GM12878 (cell line): ENCODE measurements at regions not wholly inside any gene's neighbourhood (a gene's known extent, or its start where the extent isn't known, plus 50 kb on each side); places are given as distances from the start of the nearest gene placed in this dataset.

Source experiments
- ATAC-seq: fragments of 200-7000 bp; cut with Tn5 transposase; 3 replicates; pipeline ENCODE4 v1.9.1; 2020; ENCODE audit warnings: mild to moderate bottlenecking, moderate library complexity
- BruUV-seq: library from RNA; stranded (reverse); fragments of 400-500 nt; replicated peaks from 2 replicates; lab custom pipeline; 2021; lab: Mats Ljungman, UMichigan
- CTCF ChIA-PET: fragments of 300-600 bp; sonication (Branson Sonifier 250); formaldehyde crosslinking; extraction: SDS; loops from one replicate; lab custom pipeline; 2021; ENCODE audit warnings: inconsistent platforms; lab: Yijun Ruan, JAX
- POLR2A ChIA-PET: fragments of 350-600 bp; formaldehyde crosslinking; extraction: SDS; loops from one replicate; lab custom pipeline; 2021; ENCODE audit warnings: inconsistent platforms; lab: Charles Lee
- RAD21 ChIA-PET: fragments of 300-600 bp; sonication (Branson Sonifier 250); formaldehyde crosslinking; loops from one replicate; lab custom pipeline; 2023; ENCODE audit warnings: antibody characterized with exemption; ENCODE audit not compliant: unreplicated experiment; lab: Charles Lee
- SMC1A ChIA-PET: fragments of 300-600 bp; sonication (Branson Sonifier 250); formaldehyde crosslinking; loops from one replicate; lab custom pipeline; 2023; ENCODE audit not compliant: unreplicated experiment, uncharacterized antibody; lab: Charles Lee
- DNase-seq: peaks from one replicate; pipeline ENCODE4 v3.0.0-alpha.2; 2011; ENCODE audit warnings: low read depth, low spot score
- FAIRE-seq: peaks from 3 replicates; lab custom pipeline; 2011; peaks lifted over from hg19 to GRCh38; lab: Jason Lieb, UNC
- H2AFZ ChIP-seq: 2 replicates; pipeline ENCODE4 v1.6.0; 2011; ENCODE audit warnings: low read depth, low read length, control low read depth; ENCODE audit not compliant: control insufficient read depth
- H3K27ac ChIP-seq: 2 replicates; pipeline ENCODE4 v1.5.1; 2011; ENCODE audit warnings: control low read depth; ENCODE audit not compliant: control insufficient read depth, insufficient read depth
- H3K27me3 ChIP-seq, 2 experiments: replicated peaks in 1 of 2; 2 replicates each; pipeline versions ENCODE4 v1.6.0 to v1.6.1; 2011; ENCODE audit warnings: low read length in 1 of 2; ENCODE audit not compliant: control insufficient read depth in 2 of 2, insufficient read depth in 2 of 2
- H3K36me3 ChIP-seq, 2 experiments: 2 replicates each; pipeline ENCODE4 v1.5.1; 2011; ENCODE audit warnings: low read length in 1 of 2; ENCODE audit not compliant: control insufficient read depth in 2 of 2, insufficient read depth in 2 of 2
- H3K4me1 ChIP-seq: 2 replicates; pipeline ENCODE4 v1.6.1; 2011; ENCODE audit warnings: mild to moderate bottlenecking, low read length, moderate library complexity, mixed read lengths; ENCODE audit not compliant: control insufficient read depth, insufficient read depth
- H3K4me2 ChIP-seq: 2 replicates; pipeline ENCODE4 v1.6.0; 2011; ENCODE audit warnings: control low read depth; ENCODE audit not compliant: control insufficient read depth, insufficient read depth
- H3K4me3 ChIP-seq: fragments of 200-600 bp; sonication (generic); 2 replicates; pipeline ENCODE4 v1.5.1; 2016
- H3K79me2 ChIP-seq: 2 replicates; pipeline ENCODE4 v1.6.0; 2011; ENCODE audit warnings: low read length; ENCODE audit not compliant: control insufficient read depth, insufficient read depth
- H3K9ac ChIP-seq: 2 replicates; pipeline ENCODE4 v1.8.0; 2011; ENCODE audit warnings: low read length, control low read depth, mixed read lengths; ENCODE audit not compliant: control insufficient read depth, insufficient read depth
- H3K9me3 ChIP-seq: replicated peaks from 3 replicates; pipeline ENCODE4 v1.5.1; 2011; ENCODE audit warnings: mild to moderate bottlenecking, low read length; ENCODE audit not compliant: control insufficient read depth, insufficient read depth
- H4K20me1 ChIP-seq: 2 replicates; pipeline ENCODE4 v1.6.0; 2011; ENCODE audit not compliant: control insufficient read depth, insufficient read depth
- BCL3 ChIP-seq: IDR thresholded peaks from 2 replicates; pipeline ENCODE4 v1.6.1; 2011; ENCODE audit warnings: borderline replicate concordance, low read depth, mild to moderate bottlenecking, moderate library complexity, low read length; ENCODE audit not compliant: insufficient read depth, poor library complexity, severe bottlenecking
- GATAD2B ChIP-seq: fragments of 450-650 bp; conservative IDR thresholded peaks from 2 replicates; pipeline ENCODE4 v1.6.1; 2017; ENCODE audit warnings: low read depth, mild to moderate bottlenecking, moderate library complexity
- HDAC6 ChIP-seq: fragments of 200-600 bp; sonication (generic); IDR thresholded peaks from one replicate; pipeline ENCODE4 v1.8.0; 2017; ENCODE audit warnings: antibody characterized with exemption; ENCODE audit not compliant: unreplicated experiment
- IRF4 ChIP-seq: IDR thresholded peaks from 2 replicates; pipeline ENCODE4 v1.6.1; 2011; ENCODE audit warnings: low read depth, low read length
- NFYB ChIP-seq: IDR thresholded peaks from 2 replicates; pipeline ENCODE4 v1.6.1; 2011; ENCODE audit warnings: low read depth, mild to moderate bottlenecking, low read length, improper control_type of control experiment, moderate library complexity; ENCODE audit not compliant: insufficient read depth
- NR2F1 ChIP-seq: fragments of 450-650 bp; conservative IDR thresholded peaks from 2 replicates; pipeline ENCODE4 v1.6.1; 2017; ENCODE audit warnings: mild to moderate bottlenecking
- SIN3A ChIP-seq: IDR thresholded peaks from 2 replicates; pipeline ENCODE4 v1.6.1; 2012; ENCODE audit warnings: low read depth, low read length, improper control_type of control experiment
- SMC3 ChIP-seq: IDR thresholded peaks from 2 replicates; pipeline ENCODE4 v1.6.1; 2011; ENCODE audit warnings: low read length, improper control_type of control experiment, borderline replicate concordance
- SP1 ChIP-seq: IDR thresholded peaks from one replicate; pipeline ENCODE4 v1.6.1; 2011; ENCODE audit warnings: low read depth, low read length
- WGBS: methylation state at CpG from one replicate; pipeline ENCODE4 v1.1.6; 2016; ENCODE audit warnings: low lambda C conversion rate; ENCODE audit not compliant: insufficient replicate concordance, insufficient coverage; ENCODE audit errors: missing lambda C conversion rate; 5-methylcytosine and 5-hydroxymethylcytosine counted together
- in situ Hi-C: fragments of 300-500 bp; cut with MboI; formaldehyde crosslinking; loops from 9 replicates; pipeline ENCODE4 v1.14.3; 2018; ENCODE audit warnings: mixed read lengths
- intact Hi-C: fragments of 100-400 bp; cut with micrococcal nuclease; formaldehyde crosslinking; loops from one replicate; pipeline ENCODE4 v1.14.2; 2022; ENCODE audit not compliant: unreplicated experiment

GRCh38 chr14:97106166-97106565, 309.0 kb downstream of the VRK1 start (continued):
- TF ChIP-seq GATAD2B = no peak
- no peak for TF ChIP-seq NR2F1
- no peak for TF ChIP-seq SMC3

GRCh38 chr14:97106609-97107008, 309.4 kb downstream of the VRK1 start:
- ATAC-seq = peak; percentile 20; the same call in 2 of the 3 replicates
- H3K79me2 ChIP-seq = no peaks in the 10 kb centered on the region
- peaks cover 3% of the 10 kb centered on the region; the same call in 1 of the 3 replicates for H3K9me3 ChIP-seq
- H2AFZ ChIP-seq = peak overlapping the region; percentile 17
- no peak for TF ChIP-seq HDAC6
- no peak for TF ChIP-seq SIN3A
- TF ChIP-seq BCL3 = no peak
- TF ChIP-seq NFYB = no peak
- TF ChIP-seq IRF4 = no peak
- TF ChIP-seq SP1 = no peak
- TF ChIP-seq, all 136 proteins: peak for 0
- H3K9ac ChIP-seq = no peak overlapping the region
- no peaks in the 10 kb centered on the region; the same call in 1 of the 2 replicates for H3K4me1 ChIP-seq
- RAD21 ChIA-PET = no interaction called here
- WGBS = 43% methylated on average over 10 of the region's 10 CpGs
- H3K27ac ChIP-seq = no peak overlapping the region
- no peaks in the 10 kb centered on the region for H3K27me3 ChIP-seq
- 0 out of 2 replicates have a peak overlapping the region, but pooled peaks have one; percentile 33 for H3K4me2 ChIP-seq
- SMC1A ChIA-PET = interaction anchor here (2.4 kb wide), 1 partner anchor 10 kb away, joined by 7 read pairs; no protein-coding TSS in a partner anchor
- H3K36me3 ChIP-seq = no peaks in the 10 kb centered on the region
- CTCF ChIA-PET = interaction anchor here (1.0 to 1.4 kb wide), 2 partner anchors 56 to 254 kb away, joined by 3 to 4 read pairs; no protein-coding TSS in a partner anchor
- POLR2A ChIA-PET = interaction anchor here (0.6 kb wide), 1 partner anchor 301 kb away, joined by 5 read pairs; no protein-coding TSS in a partner anchor
- FAIRE-seq (no peak), DNase-seq (no peak)
- BruUV-seq = no TSS peak
- intact Hi-C loops (no loop called here), in situ Hi-C loops (no loop called here)
- no peak overlapping the region; the same call in 1 of the 2 replicates for H3K4me3 ChIP-seq
- no peaks in the 10 kb centered on the region for H4K20me1 ChIP-seq
